Forelimb muscle (tissue), 1 donor: ENCODE measurements at regions not wholly inside any gene's neighbourhood (a gene's known extent, or its start where the extent isn't known, plus 50 kb on each side); places are given as distances from the start of the nearest gene placed in this dataset.

Source experiments
- DNase-seq: peaks from one replicate; pipeline ENCODE4 v3.0.0-alpha.2; 2013; ENCODE audit warnings: low read depth

DNA sequence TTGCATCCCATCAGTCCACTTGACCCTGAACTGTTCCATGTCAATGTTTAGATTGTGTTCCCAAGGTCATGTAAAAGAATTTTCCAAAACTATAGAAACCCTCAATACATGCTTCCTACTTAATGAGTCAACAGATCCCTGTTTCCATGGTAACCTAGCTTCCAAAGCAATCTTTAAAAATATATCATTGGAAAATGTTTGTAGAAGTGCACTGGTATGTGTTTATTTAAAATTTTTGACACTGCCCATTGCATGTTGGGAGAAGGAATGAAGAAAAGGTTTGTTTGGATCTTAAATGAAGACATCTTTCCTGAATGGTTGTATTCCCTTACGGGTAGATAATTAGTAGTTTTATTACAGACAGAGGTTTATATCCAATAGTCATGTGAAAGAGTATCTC is 345.3 kb downstream of the GABRG1 start:
- DNase-seq, result no peak

DNA sequence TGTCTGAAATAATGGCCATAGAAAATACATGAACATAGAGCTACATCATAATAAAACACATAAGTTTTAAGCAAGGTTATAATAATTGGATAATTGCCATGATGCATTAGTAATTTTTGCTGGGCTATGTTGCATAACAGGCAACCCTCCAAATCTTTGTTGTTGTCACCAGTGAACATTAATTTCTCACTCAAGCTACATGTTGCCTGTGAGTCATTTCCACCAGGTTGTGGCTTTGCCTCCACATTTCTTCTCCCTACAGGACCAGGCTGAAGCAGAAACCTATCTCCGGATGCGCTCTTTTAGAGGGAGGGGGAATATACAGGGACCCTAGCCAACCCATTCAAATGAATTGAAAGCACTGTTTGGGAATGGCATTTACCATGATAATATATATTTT is 347.7 kb downstream of the GABRG1 start:
- DNase-seq, result no peak

DNA sequence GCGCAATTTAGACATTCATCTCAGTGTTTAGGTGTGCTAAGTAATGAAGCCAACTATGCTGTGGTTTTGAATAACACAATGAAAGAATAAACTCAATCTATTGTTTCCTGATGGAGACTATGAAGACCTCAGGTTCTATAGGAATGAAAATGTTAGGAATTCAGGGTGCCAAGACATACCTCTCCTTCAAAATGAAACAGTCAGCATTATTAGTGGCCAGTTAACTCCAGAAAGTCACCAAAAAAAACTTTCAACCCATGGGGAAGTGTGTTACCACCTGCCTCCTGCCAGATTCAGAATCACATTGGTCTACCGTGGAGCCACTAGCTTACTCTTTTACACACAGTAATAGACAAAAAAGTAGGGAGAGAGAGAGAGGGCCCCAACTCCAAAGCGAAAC is 352.9 kb downstream of the GABRG1 start:
- DNase-seq, result no peak

DNA sequence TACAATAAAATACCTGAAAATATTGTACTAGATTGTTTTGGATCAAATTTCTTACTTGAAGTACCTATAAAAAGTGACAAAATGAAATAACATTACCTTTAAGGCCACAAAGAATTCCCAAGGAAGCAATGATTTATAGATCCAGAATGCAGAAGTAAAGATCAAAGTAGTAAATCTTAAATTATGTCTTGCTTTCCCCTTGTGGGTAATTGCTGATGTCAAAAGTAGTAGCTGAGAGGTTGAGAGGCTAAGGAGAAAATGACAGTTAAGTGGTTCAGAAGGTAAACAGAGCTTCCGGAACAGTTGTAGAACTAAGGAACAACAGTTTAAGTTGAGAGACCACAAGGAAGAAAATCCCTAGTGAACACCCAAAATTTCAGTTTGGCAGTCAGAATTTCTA is 358.3 kb downstream of the GABRG1 start:
- no peak for DNase-seq

DNA sequence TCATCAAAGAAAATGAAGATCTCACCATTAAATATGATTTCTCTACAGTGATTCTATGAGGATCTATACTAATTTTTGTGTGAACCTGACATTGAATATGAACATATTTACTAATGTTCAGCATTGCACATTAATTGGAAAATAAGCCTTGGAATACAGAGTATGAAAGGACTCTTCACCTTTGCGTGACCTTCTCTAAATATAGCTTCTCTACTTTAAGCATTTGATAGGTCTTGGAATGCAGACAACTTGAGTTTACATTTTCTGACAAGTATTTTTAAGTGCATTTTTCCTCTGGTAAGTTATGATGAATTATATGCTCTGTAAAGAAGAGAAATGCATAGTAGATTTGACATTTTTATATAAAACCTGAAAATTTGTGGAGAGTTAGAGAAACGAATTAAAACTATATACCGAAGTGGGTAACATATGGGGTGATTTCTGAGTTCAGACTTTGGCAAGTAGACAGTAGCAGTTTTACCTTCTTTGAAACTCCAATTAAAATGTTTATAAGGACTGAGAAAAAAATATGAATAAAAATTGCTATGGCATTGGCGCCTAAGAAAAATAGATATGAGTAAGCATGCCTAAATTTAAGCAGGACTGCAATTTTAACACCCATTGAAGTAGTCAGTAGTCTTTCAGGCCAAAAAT is 371.9 kb downstream of the GABRG1 start:
- DNase-seq, result no peak

DNA sequence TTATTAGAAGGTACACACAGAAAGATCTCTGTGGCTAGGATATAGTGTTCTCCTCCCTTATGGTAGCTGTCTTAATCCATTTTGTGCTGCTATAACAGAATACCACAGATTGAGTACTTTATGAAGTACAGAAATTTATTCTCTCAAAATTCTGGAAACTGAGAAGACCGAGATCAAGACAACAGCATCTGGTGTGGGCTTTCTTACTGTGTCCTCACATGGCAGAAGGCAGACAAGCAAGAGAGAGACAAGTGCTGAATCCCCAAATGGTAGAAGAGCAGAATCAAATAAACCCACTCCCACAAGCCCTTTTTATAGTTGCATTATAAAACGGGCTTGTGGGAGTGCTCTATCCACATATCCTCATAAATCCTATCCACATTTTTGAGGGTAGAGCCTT is 373.1 kb downstream of the GABRG1 start:
- DNase-seq, result no peak

DNA sequence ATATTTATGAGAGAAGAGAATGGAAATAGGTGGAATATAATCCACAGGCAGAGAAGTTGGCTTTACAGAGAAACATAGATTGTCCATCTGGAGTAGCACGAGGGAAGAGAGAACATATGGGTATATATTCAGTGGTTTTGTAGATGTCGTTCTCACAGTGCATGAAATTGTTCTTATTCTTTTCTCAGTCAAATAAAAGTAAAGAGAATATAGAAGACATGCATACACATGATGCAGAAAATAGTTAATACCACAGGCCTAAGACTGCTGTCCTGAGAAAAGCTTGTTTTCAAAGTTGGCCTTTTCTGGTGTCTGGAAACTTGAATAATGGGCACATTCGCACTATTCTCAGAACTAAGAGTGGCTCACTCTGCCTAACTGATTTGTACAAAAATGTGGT is 378.1 kb downstream of the GABRG1 start:
- DNase-seq, result no peak

DNA sequence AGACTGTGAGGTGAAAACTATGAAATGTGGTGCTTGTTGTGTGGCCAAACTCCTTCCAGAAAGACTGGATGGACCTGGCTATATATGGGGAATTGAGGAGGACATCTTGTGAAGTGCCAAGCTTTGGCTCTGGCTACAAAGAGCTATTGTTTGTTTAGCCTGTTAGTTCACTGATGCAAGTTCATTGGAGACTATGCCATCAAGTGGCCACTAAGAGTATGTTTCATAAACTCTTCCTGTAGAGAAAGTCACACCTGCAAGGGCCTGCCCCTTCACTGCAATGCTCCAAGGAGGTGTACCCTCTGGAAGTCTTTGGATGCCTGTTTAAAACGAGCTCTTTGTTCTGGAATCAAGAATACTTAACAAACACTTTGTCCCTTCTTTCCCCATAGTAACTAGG is 382.0 kb downstream of the GABRG1 start:
- no peak for DNase-seq

DNA sequence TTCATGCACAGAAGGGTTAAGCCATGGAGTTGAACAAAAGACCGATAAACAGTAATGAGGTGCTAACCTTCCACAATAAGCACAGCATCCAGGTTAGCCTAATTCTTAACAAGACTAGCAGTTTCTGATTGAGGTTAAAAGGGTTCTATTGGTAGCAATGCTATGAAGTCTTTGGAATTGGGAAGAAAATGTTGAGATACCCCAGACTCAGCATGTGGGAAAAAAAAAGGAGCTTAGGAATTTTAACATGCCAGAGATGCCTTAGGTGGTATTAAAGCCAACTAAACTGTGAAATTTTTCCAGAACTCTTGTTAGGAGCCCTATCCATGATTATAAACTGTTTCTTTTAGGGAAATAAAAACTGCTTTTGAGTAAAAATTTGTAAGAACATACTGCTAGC is 391.7 kb downstream of the GABRG1 start:
- no peak for DNase-seq

DNA sequence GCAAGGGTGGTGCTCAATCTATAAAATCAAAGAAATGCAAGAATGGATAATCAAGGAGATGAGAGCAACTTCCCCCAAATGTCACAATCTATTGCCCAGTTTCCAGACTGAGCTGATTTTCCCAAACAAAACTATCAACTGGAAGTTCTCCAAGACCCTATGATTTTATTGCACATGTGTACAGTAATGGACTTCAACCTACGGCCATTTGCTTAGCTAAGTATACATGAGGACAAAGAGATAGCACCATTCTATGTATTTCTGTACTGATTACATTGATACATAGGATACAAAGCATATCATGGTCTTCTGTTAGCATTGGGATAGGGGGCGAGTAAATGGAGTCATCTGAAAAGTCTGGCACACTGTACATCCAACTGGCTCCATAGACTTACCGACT is 407.8 kb downstream of the GABRG1 start:
- DNase-seq, result no peak

DNA sequence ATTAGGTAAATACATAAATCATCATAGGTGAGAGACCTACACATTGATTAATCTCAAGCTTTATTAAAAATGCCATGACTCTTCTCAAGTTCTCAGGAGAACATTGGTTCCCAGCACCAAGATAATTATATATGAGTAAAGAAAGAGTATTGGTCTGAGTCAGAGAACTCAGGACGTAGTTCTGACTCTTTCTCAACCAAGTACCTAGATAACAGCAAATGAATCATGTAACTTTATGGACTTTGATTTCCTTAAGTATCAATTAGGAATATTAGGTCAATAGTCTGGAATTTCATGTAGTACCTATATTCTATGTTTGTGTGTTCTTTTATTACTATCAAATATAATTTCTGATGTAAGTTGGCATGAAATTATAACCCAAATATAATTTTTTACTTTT is 409.9 kb downstream of the GABRG1 start:
- no peak for DNase-seq

DNA sequence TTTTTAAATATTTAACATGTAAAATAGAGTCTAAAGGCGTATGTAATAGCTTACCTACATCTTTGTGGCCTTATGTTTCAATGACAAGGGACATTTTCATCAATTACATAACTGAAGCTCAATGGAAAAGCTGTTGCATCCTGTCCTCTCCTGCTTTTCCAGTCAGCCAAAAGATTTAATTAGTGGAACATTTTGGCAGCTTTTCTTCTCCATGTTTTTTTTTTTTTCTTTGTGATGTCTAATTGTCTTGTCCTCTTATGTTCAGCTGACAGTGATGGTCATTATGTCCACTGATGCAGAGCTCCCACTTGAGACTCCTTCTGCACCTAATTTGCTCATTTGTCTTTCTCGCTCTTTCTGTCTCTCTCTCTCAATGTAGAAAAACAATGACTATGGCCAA is 422.2 kb downstream of the GABRG1 start:
- DNase-seq, result no peak

DNA sequence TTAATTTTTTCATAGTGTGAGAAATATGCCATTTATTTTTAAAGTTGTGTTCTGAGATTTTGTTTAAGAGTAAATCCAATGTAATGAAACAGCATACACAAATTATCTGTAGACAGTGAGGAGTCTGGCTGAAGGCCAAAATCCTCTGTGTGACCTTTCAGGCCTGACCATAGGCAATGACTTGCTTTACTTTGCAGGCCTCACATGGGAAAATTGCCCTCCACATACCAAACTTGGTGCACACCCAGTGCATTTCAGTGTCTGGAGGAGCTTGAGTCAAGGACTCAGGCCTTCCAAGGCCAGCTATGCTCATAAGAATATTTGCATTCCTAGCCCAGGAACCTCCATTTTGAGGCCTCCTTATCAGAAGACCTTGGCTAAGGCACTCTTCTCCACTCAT is 430.1 kb downstream of the GABRG1 start:
- no peak for DNase-seq

DNA sequence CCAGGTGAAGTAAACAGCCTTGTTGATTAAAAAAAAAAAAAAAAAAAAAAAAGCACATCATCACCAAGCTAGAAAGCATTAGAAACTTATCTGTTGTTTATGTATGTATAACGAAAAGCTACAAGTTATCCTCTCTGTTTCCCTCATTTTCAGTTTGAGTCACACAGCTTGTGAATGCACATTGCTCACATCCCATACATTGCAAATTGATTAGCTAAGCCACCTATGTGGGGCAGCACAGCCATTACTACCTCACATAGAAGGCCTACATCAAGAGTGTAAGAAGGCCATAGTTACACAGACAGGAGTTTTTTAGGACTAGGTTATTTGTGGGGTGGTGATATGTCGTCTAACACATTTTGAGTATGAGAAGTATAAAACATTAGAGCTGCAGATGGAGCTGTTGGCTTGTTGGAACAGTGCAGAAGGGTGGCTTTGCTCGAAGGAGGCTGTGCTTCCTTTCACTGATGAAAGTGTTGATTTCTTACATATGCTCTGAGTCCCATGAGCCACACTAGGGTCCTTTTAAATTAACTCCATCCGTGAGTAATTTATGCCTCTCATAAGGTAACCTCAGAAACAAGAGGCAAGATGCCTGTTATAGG is 431.6 kb downstream of the GABRG1 start:
- DNase-seq, result no peak

DNA sequence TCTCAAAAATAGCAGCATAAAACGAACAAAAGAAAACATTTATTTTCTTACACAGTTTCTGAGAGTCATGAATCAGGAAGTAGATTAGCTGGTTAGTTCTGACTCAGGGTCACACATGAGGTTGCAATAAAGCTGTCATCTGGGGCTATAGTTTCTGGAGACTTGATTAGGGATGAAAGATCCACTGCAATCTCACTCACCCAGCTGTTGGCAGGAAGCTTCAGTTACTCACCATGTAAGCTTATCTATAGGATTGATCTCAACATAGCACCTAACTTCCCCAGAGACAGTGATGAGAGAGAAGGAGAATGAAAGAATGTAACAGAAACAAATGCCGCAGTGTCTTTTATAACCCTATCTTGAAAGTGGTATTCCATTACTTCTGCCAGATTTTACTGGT is 435.5 kb downstream of the GABRG1 start:
- no peak for DNase-seq

DNA sequence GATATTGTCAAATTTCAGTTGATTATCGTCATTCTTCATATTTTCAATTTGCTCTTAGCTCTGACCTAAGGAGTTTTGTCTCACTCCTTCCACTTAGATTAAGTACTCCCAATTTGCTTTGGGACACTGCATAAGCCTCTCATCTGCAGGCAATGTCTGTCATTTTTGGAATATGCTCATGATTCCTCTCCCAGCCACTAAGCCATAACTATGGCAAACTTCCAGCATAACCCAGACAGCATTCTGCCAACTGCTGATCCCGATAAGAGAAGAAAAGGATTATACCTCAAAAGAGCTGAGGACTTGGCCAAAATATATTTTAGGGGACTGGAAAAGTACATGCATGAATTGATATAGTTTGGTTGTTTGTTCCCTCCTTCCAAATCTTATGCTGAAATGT is 444.4 kb downstream of the GABRG1 start:
- no peak for DNase-seq

DNA sequence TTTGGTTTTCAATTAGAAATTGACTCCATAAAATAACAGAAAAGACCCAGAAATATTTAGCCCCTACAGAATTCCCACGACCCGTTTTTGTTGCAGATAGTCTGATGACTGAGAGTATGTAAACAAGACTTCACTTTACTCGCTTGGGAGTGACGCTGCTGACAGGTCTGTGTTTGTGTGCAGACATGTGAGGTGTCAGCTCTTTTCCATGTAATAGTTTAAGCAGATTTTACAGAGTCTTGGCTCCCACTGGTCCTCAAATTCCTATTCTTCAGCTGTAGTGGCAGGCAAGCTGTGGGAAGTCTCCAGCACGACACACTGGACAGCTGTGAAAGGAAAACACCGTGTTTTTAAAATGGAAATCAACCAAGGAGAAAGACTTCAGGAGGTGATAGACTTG is 455.7 kb downstream of the GABRG1 start:
- no peak for DNase-seq

DNA sequence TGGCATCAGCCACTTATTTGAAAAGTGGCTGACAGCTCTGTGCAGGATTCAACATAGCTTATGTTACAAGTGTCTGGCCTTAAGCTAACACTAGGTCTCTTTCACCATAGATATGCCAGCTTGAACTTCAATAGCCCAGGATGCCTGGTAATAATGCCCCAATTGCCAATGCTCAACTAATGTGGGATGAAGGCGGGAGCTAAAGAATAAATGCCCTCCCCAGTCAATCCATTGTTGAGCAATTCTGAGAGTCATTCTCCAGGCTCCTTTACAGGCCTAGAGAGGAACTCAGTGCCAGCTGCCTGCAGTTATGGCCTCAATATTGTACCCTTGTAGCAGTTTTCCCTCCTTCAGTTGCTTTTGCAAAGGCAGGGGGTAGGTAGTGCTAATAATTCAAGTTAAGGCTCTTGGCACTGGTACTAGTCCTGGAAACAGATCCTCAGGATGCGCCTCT is 460.2 kb downstream of the GABRG1 start:
- DNase-seq, result no peak

DNA sequence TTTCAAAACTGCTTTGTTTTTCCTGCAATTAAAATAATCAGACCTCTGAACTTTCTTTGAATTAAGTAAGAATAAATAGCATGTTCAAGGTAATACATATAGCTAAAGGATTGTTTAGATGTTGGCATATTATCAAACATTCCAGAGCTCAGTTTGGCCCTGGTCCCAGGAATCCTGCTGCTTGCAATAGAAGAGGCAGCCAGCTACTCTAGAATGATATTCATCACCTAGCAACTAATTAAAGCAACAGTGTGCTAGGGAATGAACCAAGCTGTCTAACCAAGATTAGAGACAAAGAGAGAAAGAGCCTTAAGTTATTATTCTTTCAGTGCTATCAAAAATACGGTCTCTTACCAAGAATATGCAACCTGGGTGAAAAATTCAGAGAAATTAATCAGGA is 460.9 kb downstream of the GABRG1 start:
- DNase-seq, result peak; percentile 32

DNA sequence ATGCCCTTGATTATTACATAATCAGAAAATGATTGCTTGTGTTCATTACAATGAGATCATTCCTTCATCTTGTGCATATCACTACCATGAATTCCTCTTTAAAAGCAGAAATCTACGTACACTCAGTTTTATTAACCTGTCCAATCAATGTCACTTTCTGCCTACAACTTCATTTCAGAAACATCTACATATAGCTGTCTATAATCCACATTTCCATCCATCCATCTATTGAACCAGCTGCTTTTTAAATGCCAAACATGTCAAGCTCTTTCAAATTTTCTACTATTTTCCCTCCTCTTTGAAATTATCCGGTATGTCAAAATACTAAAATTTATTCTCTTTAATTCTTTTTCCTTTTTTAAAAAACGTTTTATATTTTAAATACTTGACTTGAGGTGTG is 462.0 kb downstream of the GABRG1 start:
- DNase-seq, result no peak

DNA sequence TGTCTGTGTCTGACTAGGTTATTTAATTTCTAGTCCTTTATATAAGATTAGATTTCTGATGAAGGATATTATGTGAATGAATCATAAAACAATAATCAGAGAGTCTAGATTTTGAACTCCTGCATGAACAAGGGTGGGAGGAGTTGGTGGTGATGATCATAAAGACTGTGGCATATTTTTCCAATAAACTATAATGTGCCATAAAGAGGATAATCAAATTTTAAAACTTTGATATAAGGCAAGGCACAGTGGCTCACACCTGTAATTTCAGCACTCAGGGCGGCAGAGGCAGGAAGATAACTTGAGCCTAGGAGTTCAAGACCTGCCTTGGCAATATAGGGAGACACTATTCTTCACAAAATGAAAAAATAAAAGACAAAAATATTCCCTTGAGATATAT is 473.3 kb downstream of the GABRG1 start:
- DNase-seq, result no peak

DNA sequence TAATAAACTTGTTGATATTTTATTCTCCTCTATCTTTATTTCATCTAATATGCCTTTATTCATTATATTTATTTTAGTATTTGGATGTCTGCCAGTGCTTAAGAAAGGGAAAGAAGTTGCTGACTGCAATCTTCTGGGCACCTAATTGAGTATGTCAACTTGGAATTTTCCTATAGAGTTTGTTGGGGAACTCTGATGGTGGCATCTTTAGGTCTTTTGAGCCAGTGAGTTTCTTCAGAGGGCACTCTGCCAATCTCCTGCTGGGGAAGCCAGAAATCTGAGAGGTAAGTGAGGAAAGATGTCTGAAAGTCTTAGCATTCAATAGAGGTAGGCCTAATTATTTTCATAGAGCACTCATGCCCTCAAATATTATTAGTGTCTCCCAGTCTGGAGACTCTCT is 475.0 kb downstream of the GABRG1 start:
- no peak for DNase-seq

DNA sequence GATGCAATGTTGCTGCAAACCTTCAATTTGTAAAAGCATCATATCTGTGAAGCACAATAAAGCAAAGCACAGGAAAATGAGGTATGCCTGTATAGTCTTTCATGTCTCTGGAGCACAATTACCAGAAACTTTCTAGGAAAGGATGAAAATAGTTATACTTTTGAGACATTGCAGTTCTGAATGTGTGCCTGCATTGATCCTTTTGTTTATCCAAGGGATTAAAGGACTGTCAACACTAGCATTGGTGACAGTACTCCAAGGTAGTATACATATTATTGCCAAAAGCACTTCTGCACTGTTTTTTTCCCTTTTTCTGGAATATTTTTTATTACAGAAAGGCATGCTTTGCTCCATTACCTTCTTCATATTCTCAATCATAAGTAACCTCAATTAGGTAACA is 476.0 kb downstream of the GABRG1 start:
- no peak for DNase-seq
